ENCODE measurements at regions not wholly inside any gene's neighbourhood (a gene's known extent, or its start where the extent isn't known, plus 50 kb on each side); places are given as distances from the start of the nearest gene placed in this dataset.

DNA sequence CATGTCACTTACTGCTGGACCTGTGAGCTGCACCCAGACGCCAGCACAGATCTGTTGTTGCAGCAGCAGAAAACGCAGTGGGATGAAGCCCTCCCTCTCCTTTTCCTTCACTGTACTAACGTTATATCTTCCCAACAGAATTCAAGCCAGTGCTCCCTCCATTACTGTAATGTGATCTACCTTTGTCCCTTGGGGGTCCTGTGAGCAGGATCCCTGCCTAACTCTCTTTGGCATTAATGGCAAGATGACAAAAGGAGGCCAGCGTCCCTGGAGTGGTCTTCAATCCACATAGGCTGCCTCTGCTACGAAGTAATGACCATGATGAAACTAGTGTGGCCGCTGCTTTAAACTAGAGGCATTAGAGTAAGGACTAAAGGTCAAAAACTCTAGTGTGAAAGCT lies 69.3 kb upstream of the SOX14 start:
- TF ChIP-seq, protein P1, sequence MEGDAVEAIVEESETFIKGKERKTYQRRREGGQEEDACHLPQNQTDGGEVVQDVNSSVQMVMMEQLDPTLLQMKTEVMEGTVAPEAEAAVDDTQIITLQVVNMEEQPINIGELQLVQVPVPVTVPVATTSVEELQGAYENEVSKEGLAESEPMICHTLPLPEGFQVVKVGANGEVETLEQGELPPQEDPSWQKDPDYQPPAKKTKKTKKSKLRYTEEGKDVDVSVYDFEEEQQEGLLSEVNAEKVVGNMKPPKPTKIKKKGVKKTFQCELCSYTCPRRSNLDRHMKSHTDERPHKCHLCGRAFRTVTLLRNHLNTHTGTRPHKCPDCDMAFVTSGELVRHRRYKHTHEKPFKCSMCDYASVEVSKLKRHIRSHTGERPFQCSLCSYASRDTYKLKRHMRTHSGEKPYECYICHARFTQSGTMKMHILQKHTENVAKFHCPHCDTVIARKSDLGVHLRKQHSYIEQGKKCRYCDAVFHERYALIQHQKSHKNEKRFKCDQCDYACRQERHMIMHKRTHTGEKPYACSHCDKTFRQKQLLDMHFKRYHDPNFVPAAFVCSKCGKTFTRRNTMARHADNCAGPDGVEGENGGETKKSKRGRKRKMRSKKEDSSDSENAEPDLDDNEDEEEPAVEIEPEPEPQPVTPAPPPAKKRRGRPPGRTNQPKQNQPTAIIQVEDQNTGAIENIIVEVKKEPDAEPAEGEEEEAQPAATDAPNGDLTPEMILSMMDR (IDR thresholded peaks at IDR 0.05): no peak
- TF ChIP-seq POLR2A (IDR thresholded peaks at IDR 0.05): no peak

All from esophagus squamous epithelium (tissue), 4 donors.